GM13976 (cell line): ENCODE measurements at regions not wholly inside any gene's neighbourhood (a gene's known extent, or its start where the extent isn't known, plus 50 kb on each side); places are given as distances from the start of the nearest gene placed in this dataset.

Experiments used
- DNase-seq: peaks from one replicate; pipeline ENCODE4 v3.0.0; 2012; ENCODE audit warnings: low spot score
- in situ Hi-C: fragments of 300-500 bp; cut with MboI; formaldehyde crosslinking; loops from one replicate; pipeline ENCODE4 v1.12.0; 2022; ENCODE audit warnings: low sequenced_read_pairs, mixed read lengths, inconsistent platforms; ENCODE audit not compliant: unreplicated experiment
- TF ChIP-seq, protein P1 (sequence below): IDR thresholded peaks from 2 replicates; pipeline ENCODE4 v1.5.1; 2012; ENCODE audit warnings: borderline replicate concordance, mild to moderate bottlenecking; ENCODE audit not compliant: insufficient read depth; ENCODE audit errors: extremely low read depth, missing control alignments, control extremely low read depth

DNA sequence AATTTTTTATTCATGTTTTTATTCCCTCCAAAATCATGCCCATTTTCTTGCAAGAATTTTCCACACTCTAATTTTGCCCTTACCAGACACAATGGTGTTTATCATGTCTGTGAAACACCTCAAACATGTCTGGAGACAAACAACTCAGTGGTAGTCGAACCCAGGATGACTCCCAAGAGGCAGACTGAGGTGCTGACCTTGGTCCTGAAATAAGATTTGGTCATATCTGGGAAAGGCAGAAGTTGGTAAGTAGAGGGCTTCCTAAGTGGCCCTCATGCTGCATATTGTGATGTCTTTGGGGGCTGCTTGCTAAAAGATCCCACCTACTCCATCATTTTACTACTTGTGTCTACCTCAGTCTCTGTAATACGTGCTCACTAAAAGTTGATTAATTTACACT lies 369.4 kb upstream of the ISX start:
- in situ Hi-C loops = no loop called here
- DNase-seq = no peak
- TF ChIP-seq, protein P1, sequence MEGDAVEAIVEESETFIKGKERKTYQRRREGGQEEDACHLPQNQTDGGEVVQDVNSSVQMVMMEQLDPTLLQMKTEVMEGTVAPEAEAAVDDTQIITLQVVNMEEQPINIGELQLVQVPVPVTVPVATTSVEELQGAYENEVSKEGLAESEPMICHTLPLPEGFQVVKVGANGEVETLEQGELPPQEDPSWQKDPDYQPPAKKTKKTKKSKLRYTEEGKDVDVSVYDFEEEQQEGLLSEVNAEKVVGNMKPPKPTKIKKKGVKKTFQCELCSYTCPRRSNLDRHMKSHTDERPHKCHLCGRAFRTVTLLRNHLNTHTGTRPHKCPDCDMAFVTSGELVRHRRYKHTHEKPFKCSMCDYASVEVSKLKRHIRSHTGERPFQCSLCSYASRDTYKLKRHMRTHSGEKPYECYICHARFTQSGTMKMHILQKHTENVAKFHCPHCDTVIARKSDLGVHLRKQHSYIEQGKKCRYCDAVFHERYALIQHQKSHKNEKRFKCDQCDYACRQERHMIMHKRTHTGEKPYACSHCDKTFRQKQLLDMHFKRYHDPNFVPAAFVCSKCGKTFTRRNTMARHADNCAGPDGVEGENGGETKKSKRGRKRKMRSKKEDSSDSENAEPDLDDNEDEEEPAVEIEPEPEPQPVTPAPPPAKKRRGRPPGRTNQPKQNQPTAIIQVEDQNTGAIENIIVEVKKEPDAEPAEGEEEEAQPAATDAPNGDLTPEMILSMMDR = no peak

DNA sequence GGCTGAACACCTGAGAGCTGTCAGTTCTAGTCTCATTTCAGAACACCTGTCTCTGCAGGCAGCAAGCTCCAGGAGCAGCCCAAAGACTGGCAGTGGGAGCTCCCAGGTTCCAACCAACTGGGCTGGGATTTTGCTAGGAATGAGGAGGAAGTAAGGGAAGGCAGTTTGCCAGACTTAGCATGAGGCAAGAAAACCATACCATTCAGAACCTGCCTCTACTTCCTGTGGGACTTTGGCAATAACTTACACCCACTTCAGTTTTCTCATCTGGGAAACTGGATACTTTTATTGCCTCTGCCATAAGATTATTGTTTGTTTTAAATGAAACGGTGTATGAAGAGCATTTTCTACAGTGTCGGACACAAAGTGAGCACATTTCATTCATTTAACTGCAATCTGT lies 363.7 kb upstream of the ISX start:
- in situ Hi-C loops = no loop called here
- DNase-seq = no peak
- TF ChIP-seq, protein P1 = no peak

DNA sequence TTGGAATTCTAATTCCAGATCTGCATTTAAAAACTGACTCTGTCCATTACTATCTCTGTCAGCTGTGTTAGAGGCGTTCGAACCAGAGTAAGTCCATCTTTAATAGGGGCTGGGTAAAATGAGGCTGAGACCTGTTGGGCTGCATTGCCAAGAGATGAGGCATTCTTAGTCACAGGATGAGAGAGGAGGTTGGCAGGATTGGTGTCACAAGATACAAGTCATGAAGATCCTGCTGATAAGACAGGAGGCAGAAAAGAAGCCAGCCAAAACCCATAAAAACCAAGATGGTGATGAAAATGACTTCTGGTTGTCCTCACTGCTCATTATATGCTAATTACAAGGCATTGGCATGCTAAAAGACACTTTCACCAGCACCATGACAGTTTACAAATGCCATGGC lies 356.3 kb upstream of the ISX start:
- in situ Hi-C loops = no loop called here
- no peak for DNase-seq
- TF ChIP-seq, protein P1 = no peak

DNA sequence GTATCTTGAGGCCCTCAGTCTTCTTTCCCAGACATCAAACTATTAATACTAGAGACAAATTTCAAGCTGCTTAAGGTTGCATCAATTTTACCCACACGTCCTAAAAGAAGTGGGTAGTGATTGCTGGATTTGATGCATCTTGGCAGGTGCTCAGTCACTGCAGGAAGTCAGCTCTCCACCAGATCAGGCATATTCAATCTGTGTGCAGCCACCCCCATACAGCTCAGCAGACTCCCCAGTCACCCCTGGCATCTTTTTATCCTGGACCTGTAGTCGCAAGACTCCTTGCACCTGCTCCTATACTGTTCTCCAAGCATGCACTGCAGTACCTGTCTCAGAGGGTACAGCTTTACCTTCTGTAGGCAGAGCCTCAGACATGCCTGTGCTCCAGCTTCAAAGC lies 343.1 kb upstream of the ISX start:
- in situ Hi-C loops = no loop called here
- TF ChIP-seq, protein P1 = no peak
- DNase-seq = no peak

DNA sequence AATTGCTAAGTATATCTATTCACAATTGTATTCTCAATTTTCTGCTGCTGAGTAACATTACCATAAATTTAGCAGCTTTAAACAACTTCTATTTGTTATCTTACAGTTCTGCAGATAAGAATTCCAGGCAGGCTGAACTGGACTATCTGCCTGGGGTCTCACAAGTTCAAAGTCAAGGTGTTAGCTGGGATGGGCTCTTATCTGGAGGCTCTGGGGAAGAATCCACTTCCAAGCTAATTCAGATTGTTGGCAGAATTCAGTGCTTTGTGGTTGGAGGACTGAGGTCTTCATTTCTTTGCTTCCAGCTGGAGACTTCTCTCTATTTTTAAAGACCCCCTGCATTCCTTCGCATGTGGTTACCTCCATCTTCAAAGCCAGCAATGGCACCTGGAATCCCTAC lies 329.9 kb upstream of the ISX start:
- in situ Hi-C loops = no loop called here
- TF ChIP-seq, protein P1 = no peak
- DNase-seq = no peak

DNA sequence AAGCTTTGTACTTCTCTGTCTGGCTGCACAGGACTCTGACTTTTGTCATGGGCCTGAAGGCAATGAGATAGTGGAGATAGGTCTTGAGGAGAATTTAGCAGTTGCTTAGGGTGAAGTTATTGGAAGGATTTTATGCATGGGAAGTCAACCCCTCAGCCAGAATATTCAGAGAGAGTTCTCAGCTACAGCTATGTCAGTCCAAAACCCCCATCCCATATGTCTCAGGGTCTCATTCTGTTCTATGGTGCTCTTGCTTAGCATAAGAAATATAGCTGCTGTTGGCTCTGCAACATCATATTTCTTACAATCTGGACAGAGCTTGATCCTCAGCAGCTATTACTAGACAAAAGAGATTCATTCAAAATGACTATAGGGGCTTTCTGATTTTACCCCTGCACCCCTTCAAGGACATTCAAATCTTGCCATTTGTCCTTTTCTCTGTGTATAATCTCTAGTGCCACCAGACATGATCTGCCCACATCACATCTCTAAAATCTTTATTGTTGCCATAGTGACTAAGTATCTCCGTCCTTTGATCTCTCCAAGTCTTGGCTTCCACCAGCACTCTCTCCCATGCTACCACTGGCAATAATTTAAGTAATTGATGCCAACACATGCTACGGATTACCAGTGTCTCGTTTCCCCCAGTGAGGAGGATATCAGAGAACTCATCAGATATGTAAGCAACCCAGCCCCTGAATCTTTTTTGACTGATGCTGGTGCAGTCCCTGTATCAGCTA lies 327.1 kb upstream of the ISX start:
- in situ Hi-C loops = no loop called here
- DNase-seq = no peak
- TF ChIP-seq, protein P1 = no peak

DNA sequence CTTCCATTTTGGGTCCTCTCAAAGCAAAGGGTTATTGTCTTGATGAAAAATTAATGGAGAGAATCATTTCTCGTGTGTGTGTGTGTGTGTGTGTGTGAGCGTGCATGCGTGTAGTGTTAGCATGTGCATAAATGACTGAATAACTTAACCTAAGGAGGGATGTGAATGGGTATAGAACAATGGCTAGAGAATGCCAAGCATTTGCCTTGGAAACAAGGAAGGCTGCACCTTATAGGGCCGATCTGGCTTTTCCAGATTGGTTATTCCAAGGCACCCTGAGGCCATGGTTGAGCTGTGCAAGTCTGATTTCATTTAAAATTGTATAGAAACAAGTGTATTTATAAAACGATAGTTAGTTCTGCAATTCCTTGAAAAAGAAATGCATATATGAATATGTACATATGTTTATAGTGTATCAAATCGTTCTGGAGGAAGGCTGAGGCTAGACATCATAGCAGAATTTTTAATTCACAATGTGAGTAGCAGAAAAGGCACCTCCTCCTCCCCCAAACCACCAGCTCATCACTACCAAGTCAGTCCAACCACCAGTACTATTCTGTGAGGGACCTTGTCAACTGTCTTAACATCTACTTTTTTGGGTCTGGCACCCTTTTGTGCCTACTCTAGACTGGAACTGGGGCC lies 322.7 kb upstream of the ISX start:
- TF ChIP-seq, protein P1 = no peak
- in situ Hi-C loops = no loop called here
- DNase-seq = no peak
